Fibroblast of peridontal ligament (primary cell): ENCODE measurements at regions not wholly inside any gene's neighbourhood (a gene's known extent, or its start where the extent isn't known, plus 50 kb on each side); places are given as distances from the start of the nearest gene placed in this dataset.
A peak's percentile ranks its signal among the peaks of the same experiment; 100 is the strongest.
"Not testable (repeated sequence)": the region's sequence is repeated elsewhere in the genome, so short reads cannot be mapped to it uniquely, and the experiment has no call there.

Experiments used
- DNase-seq: peaks from one replicate; pipeline ENCODE4 v3.0.0-alpha.2; 2010; ENCODE audit errors: extremely low read depth

- no peak for DNase-seq
These were observed 860.5 kb downstream of the NCAM2 start for GRCh38 chr21:21858502-21859334.

GRCh38 chr21:21860888-21861287 is 862.7 kb downstream of the NCAM2 start:
- peak; percentile 21 for DNase-seq

- DNase-seq = no peak
These were observed 866.2 kb downstream of the NCAM2 start for GRCh38 chr21:21864321-21864840.

- DNase-seq = peak; percentile 49
These were observed 899.2 kb downstream of the NCAM2 start for GRCh38 chr21:21897275-21897883.

- DNase-seq = no peak
These were observed 900.6 kb downstream of the NCAM2 start for GRCh38 chr21:21898801-21899200.

GRCh38 chr21:21902416-21902815 is 904.2 kb downstream of the NCAM2 start:
- not testable (repeated sequence) for DNase-seq

GRCh38 chr21:21907271-21907670 is 909.1 kb downstream of the NCAM2 start:
- DNase-seq = peak; percentile 18

GRCh38 chr21:21915816-21916215 is 917.6 kb downstream of the NCAM2 start:
- peak; percentile 40 for DNase-seq

GRCh38 chr21:21921410-21922232 is 923.4 kb downstream of the NCAM2 start:
- DNase-seq = peak; percentile 25

GRCh38 chr21:21929226-21929625 is 931.0 kb downstream of the NCAM2 start:
- DNase-seq = no peak

GRCh38 chr21:21929789-21930188 is 931.6 kb downstream of the NCAM2 start:
- DNase-seq = no peak

- DNase-seq = no peak
These were observed 954.4 kb downstream of the NCAM2 start for GRCh38 chr21:21952566-21952965.

GRCh38 chr21:21955204-21955603 is 957.0 kb downstream of the NCAM2 start:
- no peak for DNase-seq

GRCh38 chr21:21957490-21957889 is 959.3 kb downstream of the NCAM2 start:
- DNase-seq = no peak

GRCh38 chr21:21963911-21964310 is 965.7 kb downstream of the NCAM2 start:
- DNase-seq = no peak

GRCh38 chr21:21968810-21969209 is 970.6 kb downstream of the NCAM2 start:
- DNase-seq = no peak

GRCh38 chr21:21969211-21969610 is 971.0 kb downstream of the NCAM2 start:
- DNase-seq = no peak

- no peak for DNase-seq
These were observed 973.2 kb downstream of the NCAM2 start for GRCh38 chr21:21971384-21971783.

- no peak for DNase-seq
These were observed 975.6 kb downstream of the NCAM2 start for GRCh38 chr21:21973806-21974205.

- DNase-seq = no peak
These were observed 998.7 kb downstream of the NCAM2 start for GRCh38 chr21:21996891-21997290.

GRCh38 chr21:21997390-21998333 is 999.5 kb downstream of the NCAM2 start:
- DNase-seq = no peak
